Loucy (cell line): ENCODE measurements at regions not wholly inside any gene's neighbourhood (a gene's known extent, or its start where the extent isn't known, plus 50 kb on each side); places are given as distances from the start of the nearest gene placed in this dataset.
"Not testable (repeated sequence)": the region's sequence is repeated elsewhere in the genome, so short reads cannot be mapped to it uniquely, and the experiment has no call there.

Experiments used
- CTCF ChIP-seq: fragments of 200-600 bp; sonication (generic); conservative IDR thresholded peaks from 2 replicates; pipeline ENCODE4 v1.5.1; 2014; ENCODE audit warnings: mild to moderate bottlenecking, antibody characterized with exemption, low read length
- EZH2phosphoT487 ChIP-seq: fragments of 200-600 bp; IDR thresholded peaks from 2 replicates; pipeline ENCODE4 v1.6.1; 2018; ENCODE audit warnings: antibody characterized with exemption, mild to moderate bottlenecking, moderate library complexity, borderline replicate concordance

- TF ChIP-seq CTCF, EZH2phosphoT487: not testable (repeated sequence)
Measured at GRCh38 chr10:9855451-9855850, 1162.2 kb upstream of the CELF2 start.
